SK-N-SH (cell line): ENCODE measurements at regions not wholly inside any gene's neighbourhood (a gene's known extent, or its start where the extent isn't known, plus 50 kb on each side); places are given as distances from the start of the nearest gene placed in this dataset.

Experiments used
- CTCF ChIA-PET: fragments of 300-600, 350-600 bp; formaldehyde crosslinking; extraction: SDS; loops from one replicate; lab custom pipeline; 2021; lab: Yijun Ruan, JAX
- POLR2A ChIA-PET: fragments of 350-600 bp; sonication (Branson Sonifier 250); formaldehyde crosslinking; extraction: SDS; loops from one replicate; lab custom pipeline; 2020; ENCODE audit warnings: antibody characterized with exemption, inconsistent platforms; lab: Yijun Ruan, JAX
- DNase-seq: peaks from one replicate; pipeline ENCODE4 v3.0.0; 2012
- H2AFZ ChIP-seq: fragments of 200-600 bp; sonication (generic); 2 replicates; pipeline ENCODE4 v1.8.1; 2016; ENCODE audit warnings: antibody characterized with exemption, mild to moderate bottlenecking, low read depth
- H3F3A ChIP-seq: fragments of 200-600 bp; sonication (generic); replicated peaks from 2 replicates; pipeline ENCODE3; 2016; ENCODE audit warnings: antibody characterized with exemption, mild to moderate bottlenecking; ENCODE audit not compliant: insufficient read depth
- H3K27ac ChIP-seq, 2 experiments: fragments of 200-500 bp in 1 of 2; fragments of 200-600 bp in 1 of 2; sonication (Bioruptor generic) in 1 of 2; sonication (generic), shearing (Covaris generic) in 1 of 2; 2 replicates each; pipeline versions ENCODE4 v1.5.1 to v1.6.1; 2014 to 2016; ENCODE audit warnings: low read depth in 2 of 2, inconsistent platforms in 1 of 2, low read length in 1 of 2, mild to moderate bottlenecking in 1 of 2, mixed read lengths in 1 of 2
- H3K27me3 ChIP-seq: fragments of 200-600 bp; sonication (generic), shearing (Covaris generic); 2 replicates; pipeline ENCODE4 v1.6.1; 2016; ENCODE audit warnings: mixed run types; ENCODE audit not compliant: insufficient read depth
- H3K36me3 ChIP-seq, 2 experiments: fragments of 200-500 bp in 1 of 2; fragments of 200-600 bp in 1 of 2; sonication (Bioruptor generic) in 1 of 2; sonication (generic) in 1 of 2; replicated peaks in 1 of 2; 2 replicates each; pipeline versions ENCODE3 to v1.5.1; 2014 to 2016; ENCODE audit warnings: low read length in 1 of 2, mild to moderate bottlenecking in 1 of 2; ENCODE audit not compliant: insufficient read depth in 2 of 2, control insufficient read depth in 1 of 2
- H3K4me1 ChIP-seq, 2 experiments: fragments of 200-500 bp in 1 of 2; fragments of 200-600 bp in 1 of 2; sonication (Bioruptor generic) in 1 of 2; sonication (generic), shearing (Covaris generic) in 1 of 2; 2 replicates each; pipeline versions ENCODE4 v1.5.1 to v1.6.1; 2014 to 2016; ENCODE audit warnings: low read depth in 1 of 2, low read length in 1 of 2, mixed run types in 1 of 2; ENCODE audit not compliant: insufficient read depth in 2 of 2, control insufficient read depth in 1 of 2
- H3K4me2 ChIP-seq: fragments of 200-600 bp; sonication (generic), shearing (Covaris generic); 2 replicates; pipeline ENCODE4 v1.6.1; 2017; ENCODE audit warnings: mixed run types
- H3K4me3 ChIP-seq, 2 experiments: fragments of 200-500 bp in 1 of 2; fragments of 200-600 bp in 1 of 2; sonication (Bioruptor generic) in 1 of 2; sonication (generic), shearing (Covaris generic) in 1 of 2; 2 replicates each; pipeline versions ENCODE4 v1.5.1 to v1.8.1; 2014 to 2016; ENCODE audit warnings: low read depth in 2 of 2, inconsistent platforms in 1 of 2, low read length in 1 of 2, mild to moderate bottlenecking in 1 of 2, mixed read lengths in 1 of 2, moderate library complexity in 1 of 2
- H3K79me2 ChIP-seq: fragments of 200-600 bp; sonication (generic); 2 replicates; pipeline ENCODE4 v1.8.1; 2017; ENCODE audit warnings: mild to moderate bottlenecking; ENCODE audit not compliant: insufficient read depth
- H3K9ac ChIP-seq: fragments of 200-600 bp; sonication (generic); 2 replicates; pipeline ENCODE4 v1.6.1; 2017; ENCODE audit warnings: mixed run types
- H3K9me2 ChIP-seq: fragments of 200-600 bp; sonication (generic); 2 replicates; pipeline ENCODE4 v1.6.1; 2017; ENCODE audit warnings: mixed run types
- H3K9me3 ChIP-seq: fragments of 200-600 bp; sonication (generic); 2 replicates; pipeline ENCODE4 v1.6.1; 2017; ENCODE audit warnings: mixed run types, mild to moderate bottlenecking, moderate library complexity
- H4K20me1 ChIP-seq: fragments of 200-600 bp; sonication (generic); 2 replicates; pipeline ENCODE4 v1.6.1; 2017; ENCODE audit warnings: mild to moderate bottlenecking, mixed run types; ENCODE audit not compliant: insufficient read depth
- ELF1 ChIP-seq: IDR thresholded peaks from 2 replicates; pipeline ENCODE4 v1.4.0; 2012
- EZH2phosphoT487 ChIP-seq: fragments of 200-600 bp; sonication (generic); IDR thresholded peaks from 2 replicates; pipeline ENCODE4 v1.6.1; 2017; ENCODE audit warnings: low read depth, mixed run types, mild to moderate bottlenecking, antibody characterized with exemption, moderate library complexity, borderline replicate concordance
- FOSL2 ChIP-seq: IDR thresholded peaks from 2 replicates; pipeline ENCODE4 v1.4.0; 2012; ENCODE audit warnings: low read depth, mild to moderate bottlenecking, moderate library complexity, borderline replicate concordance
- FOXJ3 ChIP-seq: sonication (generic); formaldehyde crosslinking; IDR thresholded peaks from 2 replicates; pipeline ENCODE4 v1.5.1; 2020; ENCODE audit warnings: mild to moderate bottlenecking, missing genetic modification reagents
- FOXM1 ChIP-seq: IDR thresholded peaks from 2 replicates; pipeline ENCODE4 v1.4.0; 2012; ENCODE audit warnings: low read depth, mild to moderate bottlenecking
- GABPA ChIP-seq: IDR thresholded peaks from 2 replicates; pipeline ENCODE4 v1.4.0; 2012; ENCODE audit warnings: low read depth, mild to moderate bottlenecking
- GATA2 ChIP-seq: sonication (generic); formaldehyde crosslinking; IDR thresholded peaks from 2 replicates; pipeline ENCODE4 v1.5.0; 2020; ENCODE audit warnings: mild to moderate bottlenecking, missing genetic modification reagents
- IRF3 ChIP-seq: fragments of 150-350 bp; IDR thresholded peaks from 2 replicates; pipeline ENCODE4 v1.6.1; 2016; ENCODE audit warnings: mild to moderate bottlenecking, low read depth, low read length
- JUND ChIP-seq: IDR thresholded peaks from 2 replicates; pipeline ENCODE4 v1.4.0; 2012
- MEF2A ChIP-seq: IDR thresholded peaks from 2 replicates; pipeline ENCODE4 v1.4.0; 2012; ENCODE audit warnings: low read depth, borderline replicate concordance
- NFIC ChIP-seq: IDR thresholded peaks from 2 replicates; pipeline ENCODE4 v1.4.0; 2012; ENCODE audit warnings: borderline replicate concordance
- PBX3 ChIP-seq: IDR thresholded peaks from 2 replicates; pipeline ENCODE4; 2012
- POLR2AphosphoS5 ChIP-seq: IDR thresholded peaks from 2 replicates; pipeline ENCODE4 v1.6.1; 2012; ENCODE audit warnings: low read depth, low read length
- RFX5 ChIP-seq: IDR thresholded peaks from 2 replicates; pipeline ENCODE4 v1.6.1; 2012; ENCODE audit warnings: mild to moderate bottlenecking, improper control_type of control experiment, low read length
- RXRA ChIP-seq: IDR thresholded peaks from 2 replicates; pipeline ENCODE4 v1.4.0; 2012; ENCODE audit warnings: low read depth, mild to moderate bottlenecking, borderline replicate concordance
- SIN3A ChIP-seq: IDR thresholded peaks from 2 replicates; pipeline ENCODE4 v1.6.1; 2012; ENCODE audit warnings: low read depth, mild to moderate bottlenecking, low read length, moderate library complexity, borderline replicate concordance
- TCF12 ChIP-seq: IDR thresholded peaks from 2 replicates; pipeline ENCODE4 v1.4.0; 2012
- TEAD4 ChIP-seq: IDR thresholded peaks from 2 replicates; pipeline ENCODE4 v1.4.0; 2012; ENCODE audit warnings: mild to moderate bottlenecking, borderline replicate concordance; ENCODE audit not compliant: insufficient read depth
- USF2 ChIP-seq: fragments of 150-350 bp; IDR thresholded peaks from 2 replicates; pipeline ENCODE4 v1.6.1; 2017; ENCODE audit warnings: antibody characterized with exemption, low read length, low read depth, borderline replicate concordance
- YY1 ChIP-seq: IDR thresholded peaks from 2 replicates; pipeline ENCODE4 v1.4.0; 2012; ENCODE audit warnings: low read depth, mild to moderate bottlenecking
- WGBS: methylation state at CpG from one replicate; pipeline ENCODE4 v1.1.6; 2017; ENCODE audit warnings: low lambda C conversion rate; 5-methylcytosine and 5-hydroxymethylcytosine counted together

DNA sequence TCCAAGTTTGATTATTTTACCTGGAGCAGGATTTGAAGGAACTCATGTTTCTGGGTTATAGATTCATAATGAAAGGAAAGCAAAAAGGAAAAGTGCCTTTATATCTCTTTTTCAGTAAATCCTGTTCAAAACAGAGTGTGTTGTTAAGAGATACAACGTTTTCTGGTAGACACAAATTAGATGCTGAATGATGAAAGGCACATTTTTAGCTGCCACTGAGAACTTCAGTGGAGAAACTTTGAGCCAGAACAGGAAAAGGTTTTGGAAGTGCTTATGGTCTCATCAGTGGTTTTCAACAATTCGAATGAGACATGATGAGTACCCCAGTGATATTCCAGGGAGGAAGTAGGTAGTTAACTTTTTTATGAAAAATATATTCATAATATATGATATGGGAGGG, 338.0 kb upstream of the C1orf87 start:
- Histone ChIP-seq H3F3A (no peaks in the 10 kb centered on the region), H3K4me1 (no peaks in the 10 kb centered on the region), H3K9ac (no peak overlapping the region), H3K79me2 (no peaks in the 10 kb centered on the region), H4K20me1 (no peaks in the 10 kb centered on the region), H3K27ac (no peak overlapping the region), H3K4me2 (no peak overlapping the region)
- 15% methylated on average over 2 of the region's 2 CpGs for WGBS
- POLR2A ChIA-PET = no interaction called here
- TF ChIP-seq ELF1 (no peak), MEF2A (no peak), PBX3 (no peak), TEAD4 (no peak), RFX5 (no peak), EZH2phosphoT487 (no peak), IRF3 (no peak), GABPA (no peak), NFIC (no peak), JUND (no peak), FOXM1 (no peak), GATA2 (CRISPR knock-in tag) (no peak), FOSL2 (no peak), TCF12 (no peak), SIN3A (no peak), FOXJ3 (CRISPR knock-in tag) (no peak), RXRA (no peak), POLR2AphosphoS5 (no peak), USF2 (no peak), YY1 (no peak)
- TF ChIP-seq, all 33 proteins: peak for 0
- H3K4me3 ChIP-seq = no peak overlapping the region
- H3K9me3 ChIP-seq = no peaks in the 10 kb centered on the region
- H3K27me3 ChIP-seq = no peaks in the 10 kb centered on the region
- no peak for DNase-seq
- H2AFZ ChIP-seq = no peak overlapping the region
- H3K36me3 ChIP-seq = no peaks in the 10 kb centered on the region
- H3K9me2 ChIP-seq = no peaks in the 10 kb centered on the region
- CTCF ChIA-PET = no interaction called here
